ENCODE measurements at regions not wholly inside any gene's neighbourhood (a gene's known extent, or its start where the extent isn't known, plus 50 kb on each side); places are given as distances from the start of the nearest gene placed in this dataset.

DNA sequence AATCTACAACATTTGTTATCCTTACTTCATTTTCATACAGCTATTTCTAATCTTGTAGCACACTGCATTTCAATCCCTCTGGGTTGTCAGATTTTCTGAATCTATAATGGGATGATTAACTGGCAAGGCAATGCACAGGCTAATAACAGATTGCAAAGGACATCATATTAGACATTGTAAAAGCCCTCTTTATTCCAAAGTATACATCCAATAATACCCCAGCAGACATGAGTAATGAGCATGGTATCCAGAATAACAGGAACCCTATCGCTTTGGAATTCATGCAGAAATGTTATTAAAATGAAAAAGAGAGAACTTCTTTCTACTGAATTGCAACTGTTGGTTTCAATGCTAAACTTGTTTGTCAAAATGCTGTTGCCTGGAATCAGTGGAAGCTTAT, 122.9 kb downstream of the C4orf33 start:
- Histone ChIP-seq H3K36me3 (replicated peaks; ENCODE audit: insufficient read depth, low read depth) (no peaks in the 10 kb centered on the region), H3K9me3 (ENCODE audit: low read depth) (no peaks in the 10 kb centered on the region), H4K20me1 (ENCODE audit: insufficient read depth, poor library complexity, severe bottlenecking) (no peaks in the 10 kb centered on the region), H3K4me3 (no peak overlapping the region), H3K9me2 (replicated peaks; ENCODE audit: insufficient read depth) (no peaks in the 10 kb centered on the region), H3K4me2 (no peak overlapping the region), H3K27ac (no peak overlapping the region), H3K79me2 (no peaks in the 10 kb centered on the region), H3K27me3 (no peaks in the 10 kb centered on the region), H3K4me1 (ENCODE audit: insufficient read depth) (no peaks in the 10 kb centered on the region), H2AFZ (no peak overlapping the region)
- TF ChIP-seq EZH2 (IDR thresholded peaks at IDR 0.05; ENCODE audit: borderline replicate concordance): no peak
- no peak for TF ChIP-seq EZH2phosphoT487 (IDR thresholded peaks at IDR 0.05; ENCODE audit: low read depth, severe bottlenecking, unreplicated experiment)
- TF ChIP-seq, protein P1, sequence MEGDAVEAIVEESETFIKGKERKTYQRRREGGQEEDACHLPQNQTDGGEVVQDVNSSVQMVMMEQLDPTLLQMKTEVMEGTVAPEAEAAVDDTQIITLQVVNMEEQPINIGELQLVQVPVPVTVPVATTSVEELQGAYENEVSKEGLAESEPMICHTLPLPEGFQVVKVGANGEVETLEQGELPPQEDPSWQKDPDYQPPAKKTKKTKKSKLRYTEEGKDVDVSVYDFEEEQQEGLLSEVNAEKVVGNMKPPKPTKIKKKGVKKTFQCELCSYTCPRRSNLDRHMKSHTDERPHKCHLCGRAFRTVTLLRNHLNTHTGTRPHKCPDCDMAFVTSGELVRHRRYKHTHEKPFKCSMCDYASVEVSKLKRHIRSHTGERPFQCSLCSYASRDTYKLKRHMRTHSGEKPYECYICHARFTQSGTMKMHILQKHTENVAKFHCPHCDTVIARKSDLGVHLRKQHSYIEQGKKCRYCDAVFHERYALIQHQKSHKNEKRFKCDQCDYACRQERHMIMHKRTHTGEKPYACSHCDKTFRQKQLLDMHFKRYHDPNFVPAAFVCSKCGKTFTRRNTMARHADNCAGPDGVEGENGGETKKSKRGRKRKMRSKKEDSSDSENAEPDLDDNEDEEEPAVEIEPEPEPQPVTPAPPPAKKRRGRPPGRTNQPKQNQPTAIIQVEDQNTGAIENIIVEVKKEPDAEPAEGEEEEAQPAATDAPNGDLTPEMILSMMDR (IDR thresholded peaks at IDR 0.05; ENCODE audit: poor library complexity): no peak
- DNase-seq (ENCODE audit: low spot score): no peak
- WGBS (ENCODE audit: low lambda C conversion rate, missing lambda C conversion rate): 74% methylated on average over 1 of the region's 1 CpG

DNA sequence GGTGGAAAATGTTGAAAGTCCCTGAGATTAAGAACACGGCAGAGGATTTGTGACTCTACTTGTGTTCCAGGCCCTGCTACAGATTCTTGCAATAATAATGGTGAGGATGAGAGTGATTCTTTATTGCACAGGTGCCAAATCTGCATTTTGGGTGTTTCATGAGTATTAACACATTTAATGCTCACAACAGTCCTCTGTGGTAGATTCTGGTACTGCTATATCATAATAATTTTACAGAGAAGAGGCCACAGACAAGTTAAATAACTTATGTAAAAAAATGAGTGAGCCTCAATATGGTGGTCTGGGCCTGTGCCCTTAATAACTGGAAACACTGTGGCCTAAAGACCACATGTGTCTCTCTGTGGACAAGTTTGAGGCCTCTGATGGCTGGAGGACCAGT, 124.3 kb downstream of the C4orf33 start:
- WGBS (ENCODE audit: low lambda C conversion rate, missing lambda C conversion rate): 100% methylated on average over 1 of the region's 1 CpG
- Histone ChIP-seq H3K4me1 (ENCODE audit: insufficient read depth) (no peaks in the 10 kb centered on the region), H3K79me2 (no peaks in the 10 kb centered on the region), H3K4me2 (no peak overlapping the region), H3K4me3 (no peak overlapping the region), H4K20me1 (ENCODE audit: insufficient read depth, poor library complexity, severe bottlenecking) (no peaks in the 10 kb centered on the region), H3K27me3 (no peaks in the 10 kb centered on the region), H3K9me2 (replicated peaks; ENCODE audit: insufficient read depth) (no peaks in the 10 kb centered on the region), H3K36me3 (replicated peaks; ENCODE audit: insufficient read depth, low read depth) (no peaks in the 10 kb centered on the region), H3K27ac (no peak overlapping the region), H3K9me3 (ENCODE audit: low read depth) (no peaks in the 10 kb centered on the region), H2AFZ (no peak overlapping the region)
- DNase-seq (ENCODE audit: low spot score): no peak
- TF ChIP-seq, protein P1 (IDR thresholded peaks at IDR 0.05; ENCODE audit: poor library complexity): no peak
- no peak for TF ChIP-seq EZH2phosphoT487 (IDR thresholded peaks at IDR 0.05; ENCODE audit: low read depth, severe bottlenecking, unreplicated experiment)
- no peak for TF ChIP-seq EZH2 (IDR thresholded peaks at IDR 0.05; ENCODE audit: borderline replicate concordance)

DNA sequence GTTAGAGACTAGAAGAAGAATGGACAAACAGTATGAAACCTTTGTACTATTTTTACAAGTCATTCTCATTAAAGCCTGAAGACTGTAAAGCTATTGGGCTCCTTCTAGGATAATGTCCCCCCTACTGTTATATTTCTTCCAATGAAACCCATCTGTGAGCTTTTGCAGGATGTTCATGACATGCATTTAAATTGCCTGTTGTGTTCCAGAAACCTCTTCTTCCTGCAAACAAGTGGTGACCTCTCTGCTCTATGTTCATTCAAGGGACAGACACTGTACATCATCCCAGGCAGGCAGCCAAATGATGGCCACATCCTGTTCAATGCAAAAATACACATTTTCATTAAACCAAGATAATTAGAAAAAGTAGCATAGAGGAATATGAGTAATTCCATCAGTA, 128.0 kb downstream of the C4orf33 start:
- Histone ChIP-seq H3K4me2 (no peak overlapping the region), H3K27me3 (no peaks in the 10 kb centered on the region), H3K4me1 (ENCODE audit: insufficient read depth) (no peaks in the 10 kb centered on the region), H3K36me3 (replicated peaks; ENCODE audit: insufficient read depth, low read depth) (no peaks in the 10 kb centered on the region), H2AFZ (no peak overlapping the region), H3K27ac (no peak overlapping the region), H3K9me3 (ENCODE audit: low read depth) (no peaks in the 10 kb centered on the region), H3K4me3 (no peak overlapping the region), H3K79me2 (no peaks in the 10 kb centered on the region), H3K9me2 (replicated peaks; ENCODE audit: insufficient read depth) (no peaks in the 10 kb centered on the region), H4K20me1 (ENCODE audit: insufficient read depth, poor library complexity, severe bottlenecking) (no peaks in the 10 kb centered on the region)
- DNase-seq (ENCODE audit: low spot score): no peak
- TF ChIP-seq, protein P1 (IDR thresholded peaks at IDR 0.05; ENCODE audit: poor library complexity): no peak
- TF ChIP-seq EZH2phosphoT487 (IDR thresholded peaks at IDR 0.05; ENCODE audit: low read depth, severe bottlenecking, unreplicated experiment): no peak
- TF ChIP-seq EZH2 (IDR thresholded peaks at IDR 0.05; ENCODE audit: borderline replicate concordance): no peak

DNA sequence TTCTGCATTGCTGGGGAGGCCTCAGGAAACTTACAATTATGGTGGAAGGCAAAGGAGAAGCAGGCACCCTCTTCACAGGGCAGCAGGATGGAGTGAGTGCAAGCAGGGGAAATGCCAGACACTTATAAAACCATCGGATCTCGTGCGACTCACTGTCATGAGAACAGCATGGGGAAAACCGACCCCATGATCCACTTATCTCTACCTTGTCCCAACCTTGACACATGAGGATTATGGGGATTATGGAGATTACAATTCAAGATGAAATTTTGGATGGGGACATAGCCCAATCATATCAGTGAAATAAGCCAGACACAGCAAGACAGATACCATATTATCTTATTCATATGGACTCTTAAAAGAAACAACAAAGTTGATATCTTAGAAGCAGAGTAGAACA, 134.9 kb downstream of the C4orf33 start:
- no peaks in the 10 kb centered on the region for H4K20me1 ChIP-seq (ENCODE audit: insufficient read depth, poor library complexity, severe bottlenecking)
- no peak overlapping the region for H3K4me2 ChIP-seq
- no peak for DNase-seq (ENCODE audit: low spot score)
- H3K27ac ChIP-seq: no peak overlapping the region
- 22% methylated on average over 4 of the region's 4 CpGs for WGBS (ENCODE audit: low lambda C conversion rate, missing lambda C conversion rate)
- no peak overlapping the region for H3K4me3 ChIP-seq
- no peaks in the 10 kb centered on the region for H3K9me3 ChIP-seq (ENCODE audit: low read depth)
- no peaks in the 10 kb centered on the region for H3K27me3 ChIP-seq
- no peak overlapping the region for H2AFZ ChIP-seq
- TF ChIP-seq, protein P1 (IDR thresholded peaks at IDR 0.05; ENCODE audit: poor library complexity): no peak
- TF ChIP-seq EZH2 (IDR thresholded peaks at IDR 0.05; ENCODE audit: borderline replicate concordance) (no peak), EZH2phosphoT487 (IDR thresholded peaks at IDR 0.05; ENCODE audit: low read depth, severe bottlenecking, unreplicated experiment) (no peak)
- peaks cover 10% of the 10 kb centered on the region for H3K4me1 ChIP-seq (ENCODE audit: insufficient read depth)
- H3K9me2 ChIP-seq (replicated peaks; ENCODE audit: insufficient read depth): no peaks in the 10 kb centered on the region
- no peaks in the 10 kb centered on the region for H3K36me3 ChIP-seq (replicated peaks; ENCODE audit: insufficient read depth, low read depth)
- no peaks in the 10 kb centered on the region for H3K79me2 ChIP-seq

Data from hepatocyte (in vitro differentiated cells).